Endothelial cell of umbilical vein (primary cell): ENCODE measurements at regions not wholly inside any gene's neighbourhood (a gene's known extent, or its start where the extent isn't known, plus 50 kb on each side); places are given as distances from the start of the nearest gene placed in this dataset.

Experiments used
- CTCF ChIP-seq, 2 donors: IDR thresholded peaks; 1 replicate in 1 of 2; 2 replicates in 1 of 2; pipeline ENCODE4 v1.5.1; 2011; ENCODE audit warnings: low read length in 2 of 2, mild to moderate bottlenecking in 2 of 2, moderate library complexity in 2 of 2, control low read depth in 1 of 2, inconsistent platforms in 1 of 2, low read depth in 1 of 2; ENCODE audit not compliant: insufficient read depth in 1 of 2; ENCODE audit errors: extremely low read depth in 1 of 2
- EZH2 ChIP-seq: IDR thresholded peaks from 2 replicates; pipeline ENCODE4 v1.6.1; 2012; ENCODE audit warnings: borderline replicate concordance, low read depth, mild to moderate bottlenecking, moderate library complexity, low read length, inconsistent platforms; ENCODE audit not compliant: severe bottlenecking
- FOS ChIP-seq: IDR thresholded peaks from 2 replicates; pipeline ENCODE4 v1.6.1; 2011; ENCODE audit warnings: mild to moderate bottlenecking, low read length, moderate library complexity, borderline replicate concordance; ENCODE audit not compliant: insufficient read depth
- GATA2 ChIP-seq: IDR thresholded peaks from 2 replicates; pipeline ENCODE4 v1.7.0; 2011; ENCODE audit warnings: low read depth, mild to moderate bottlenecking, moderate library complexity, mixed read lengths, low read length; ENCODE audit not compliant: insufficient read length, insufficient read depth
- JUN ChIP-seq: IDR thresholded peaks from 2 replicates; pipeline ENCODE4 v1.6.1; 2011; ENCODE audit warnings: borderline replicate concordance, low read depth; ENCODE audit not compliant: insufficient read length, insufficient read depth
- MAX ChIP-seq: IDR thresholded peaks from 2 replicates; pipeline ENCODE4 v1.6.1; 2011; ENCODE audit not compliant: insufficient read depth, insufficient read length
- MYC ChIP-seq: IDR thresholded peaks from one replicate; pipeline ENCODE4 v1.6.1; 2011; ENCODE audit warnings: mild to moderate bottlenecking, low read depth, low read length
- POLR2A ChIP-seq: IDR thresholded peaks from 2 replicates; pipeline ENCODE4 v1.6.1; 2012; ENCODE audit warnings: low read depth, mild to moderate bottlenecking, control low read depth, low read length
- POLR2AphosphoS5 ChIP-seq: IDR thresholded peaks from 2 replicates; pipeline ENCODE4 v1.6.1; 2012; ENCODE audit warnings: low read depth, mild to moderate bottlenecking, control low read depth, low read length, moderate library complexity; ENCODE audit not compliant: insufficient read depth

- TF ChIP-seq EZH2 (no peak), POLR2A (no peak), CTCF (IDR thresholded peaks at IDR 0.05; ENCODE audit: extremely low read depth in 1 of 2, insufficient read depth in 1 of 2, low read depth in 1 of 2, low read length in 2 of 2) (no peak), MAX (no peak), JUN (no peak), POLR2AphosphoS5 (no peak), MYC (no peak), FOS (no peak), GATA2 (no peak)
These were observed 91.4 kb upstream of the NEURL1B start for GRCh38 chr5:172549696-172550095.
